Head of caudate nucleus (tissue), 42 donors: ENCODE measurements at regions not wholly inside any gene's neighbourhood (a gene's known extent, or its start where the extent isn't known, plus 50 kb on each side); places are given as distances from the start of the nearest gene placed in this dataset.
A peak's percentile ranks its signal among the peaks of the same experiment; 100 is the strongest.

ENCODE experiments used
- DNase-seq, 42 donors: peaks; one replicate each; pipeline versions ENCODE4 v3.0.0 to v3.0.0-alpha.2; 2020 to 2021; ENCODE audit warnings: mixed read lengths in 7 of 42
- intact Hi-C: fragments of 100-400 bp; cut with DNase I; formaldehyde crosslinking; loops from one replicate; pipeline ENCODE4 v1.15.0; 2022

GRCh38 chr3:110149763-110150162, 812.4 kb upstream of the DPPA4 start:
- intact Hi-C loops = no loop called here
- DNase-seq = no peak

GRCh38 chr3:110157221-110157620, 819.9 kb upstream of the DPPA4 start:
- DNase-seq = no peak
- intact Hi-C loops = no loop called here

GRCh38 chr3:110164632-110165369, 827.5 kb upstream of the DPPA4 start:
- intact Hi-C loops = no loop called here

GRCh38 chr3:110165370-110165743, 828.0 kb upstream of the DPPA4 start:
- intact Hi-C loops = no loop called here
- DNase-seq = no peak

More at GRCh38 chr3:110164632-110165369, 827.5 kb upstream of the DPPA4 start:
- no peak for DNase-seq

- intact Hi-C loops = no loop called here
- no peak for DNase-seq
Observed at GRCh38 chr3:110165753-110166152, 828.4 kb upstream of the DPPA4 start.

GRCh38 chr3:110166791-110167190, 829.4 kb upstream of the DPPA4 start:
- no peak for DNase-seq
- intact Hi-C loops = no loop called here

- DNase-seq = no peak
- intact Hi-C loops = no loop called here
Observed at GRCh38 chr3:110174908-110175307, 837.6 kb upstream of the DPPA4 start.

GRCh38 chr3:110178965-110179364, 841.6 kb upstream of the DPPA4 start:
- intact Hi-C loops = no loop called here
- no peak for DNase-seq

- peak in 10 of 42 donors; percentile 2 to 46 (median 10) for DNase-seq
- intact Hi-C loops = no loop called here
Observed at GRCh38 chr3:110180733-110181132, 843.4 kb upstream of the DPPA4 start.

GRCh38 chr3:110181226-110181625, 843.9 kb upstream of the DPPA4 start:
- DNase-seq = no peak
- intact Hi-C loops = no loop called here

- intact Hi-C loops = no loop called here
- DNase-seq = no peak
Observed at GRCh38 chr3:110184536-110184935, 847.2 kb upstream of the DPPA4 start.

- intact Hi-C loops = no loop called here
- no peak for DNase-seq
Observed at GRCh38 chr3:110193074-110193473, 855.7 kb upstream of the DPPA4 start.

GRCh38 chr3:110198717-110199587, 861.6 kb upstream of the DPPA4 start:
- DNase-seq = peak in 21 of 42 donors; percentile 4 to 40 (median 14)
- intact Hi-C loops = no loop called here

- no peak for DNase-seq
- intact Hi-C loops = no loop called here
Observed at GRCh38 chr3:110199588-110199943, 862.2 kb upstream of the DPPA4 start.

- DNase-seq = no peak
- intact Hi-C loops = no loop called here
Observed at GRCh38 chr3:110210086-110210660, 861.4 kb upstream of the NECTIN3 start.

GRCh38 chr3:110226645-110227044, 845.0 kb upstream of the NECTIN3 start:
- intact Hi-C loops = no loop called here
- DNase-seq = no peak

GRCh38 chr3:110227991-110228390, 843.6 kb upstream of the NECTIN3 start:
- DNase-seq = no peak
- intact Hi-C loops = no loop called here

- intact Hi-C loops = no loop called here
- DNase-seq = no peak
Observed at GRCh38 chr3:110234831-110235230, 836.8 kb upstream of the NECTIN3 start.

- DNase-seq = no peak
- intact Hi-C loops = no loop called here
Observed at GRCh38 chr3:110236976-110237610, 834.5 kb upstream of the NECTIN3 start.

- intact Hi-C loops = no loop called here
- no peak for DNase-seq
Observed at GRCh38 chr3:110243081-110243480, 828.5 kb upstream of the NECTIN3 start.
